Testis (tissue), 2 donors: ENCODE measurements at regions not wholly inside any gene's neighbourhood (a gene's known extent, or its start where the extent isn't known, plus 50 kb on each side); places are given as distances from the start of the nearest gene placed in this dataset.

Experiments used
- DNase-seq: peaks from one replicate; pipeline ENCODE4 v3.0.0-alpha.2; 2019
- H3K27ac ChIP-seq, 2 donors: fragments of 200-600 bp; sonication (generic); one replicate each; pipeline ENCODE4 v1.5.1; 2019
- H3K27me3 ChIP-seq: fragments of 200-600 bp; sonication (generic); one replicate; pipeline ENCODE4 v1.5.1; 2019
- H3K36me3 ChIP-seq: fragments of 200-600 bp; sonication (generic); one replicate; pipeline ENCODE4 v1.5.1; 2017; ENCODE audit warnings: low read depth; ENCODE audit errors: missing control alignments
- H3K4me1 ChIP-seq: fragments of 200-600 bp; sonication (generic); one replicate; pipeline ENCODE4 v1.5.1; 2019
- H3K4me3 ChIP-seq, 2 donors: fragments of 200-600 bp; sonication (generic); one replicate each; pipeline ENCODE4 v1.5.1; 2017 to 2019
- H3K9me3 ChIP-seq: fragments of 200-600 bp; sonication (generic); one replicate; pipeline ENCODE4 v1.5.1; 2017
- POLR2A ChIP-seq: fragments of 450-650 bp; IDR thresholded peaks from one replicate; pipeline ENCODE4 v1.6.1; 2017; ENCODE audit warnings: antibody characterized with exemption, mild to moderate bottlenecking, moderate library complexity
- WGBS, 2 donors: methylation state at CpG; one replicate each; pipeline ENCODE4 v1.1.5; 2018; 5-methylcytosine and 5-hydroxymethylcytosine counted together
- intact Hi-C: fragments of 100-400 bp; cut with DNase I; formaldehyde crosslinking; loops from one replicate; pipeline ENCODE4 v1.15.1; 2023; ENCODE audit warnings: low total_unique reads
- TF ChIP-seq, protein P1 (sequence below), 3 experiments: fragments of 450-650 bp in 2 of 3; fragments of 200-600 bp in 1 of 3; sonication (generic) in 1 of 3; IDR thresholded peaks; one replicate each; pipeline ENCODE4 v1.5.1; 2016 to 2019; ENCODE audit warnings: antibody characterized with exemption in 3 of 3, mild to moderate bottlenecking in 2 of 3, moderate library complexity in 1 of 3

DNA sequence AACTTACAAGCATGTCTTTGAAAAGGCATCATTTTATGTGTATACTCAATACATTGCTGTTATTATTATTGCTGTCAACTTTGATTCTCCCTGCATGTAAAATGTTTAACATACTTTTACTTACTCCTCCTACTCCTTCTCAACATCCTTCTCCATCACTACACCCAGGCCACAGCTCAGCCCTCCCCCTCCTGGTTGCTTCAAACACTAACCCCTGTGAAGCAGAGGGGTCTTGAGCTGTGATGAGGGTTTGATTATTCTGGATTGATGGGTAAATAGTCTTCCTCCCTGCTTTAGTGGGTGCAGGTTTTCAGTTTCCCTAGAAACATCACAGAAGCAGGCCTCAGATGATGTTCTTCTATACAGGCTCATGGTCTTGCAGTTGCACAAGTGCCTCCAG is 221.0 kb downstream of the OSR1 start:
- intact Hi-C loops: no loop called here
- no peak for TF ChIP-seq POLR2A
- TF ChIP-seq, protein P1, sequence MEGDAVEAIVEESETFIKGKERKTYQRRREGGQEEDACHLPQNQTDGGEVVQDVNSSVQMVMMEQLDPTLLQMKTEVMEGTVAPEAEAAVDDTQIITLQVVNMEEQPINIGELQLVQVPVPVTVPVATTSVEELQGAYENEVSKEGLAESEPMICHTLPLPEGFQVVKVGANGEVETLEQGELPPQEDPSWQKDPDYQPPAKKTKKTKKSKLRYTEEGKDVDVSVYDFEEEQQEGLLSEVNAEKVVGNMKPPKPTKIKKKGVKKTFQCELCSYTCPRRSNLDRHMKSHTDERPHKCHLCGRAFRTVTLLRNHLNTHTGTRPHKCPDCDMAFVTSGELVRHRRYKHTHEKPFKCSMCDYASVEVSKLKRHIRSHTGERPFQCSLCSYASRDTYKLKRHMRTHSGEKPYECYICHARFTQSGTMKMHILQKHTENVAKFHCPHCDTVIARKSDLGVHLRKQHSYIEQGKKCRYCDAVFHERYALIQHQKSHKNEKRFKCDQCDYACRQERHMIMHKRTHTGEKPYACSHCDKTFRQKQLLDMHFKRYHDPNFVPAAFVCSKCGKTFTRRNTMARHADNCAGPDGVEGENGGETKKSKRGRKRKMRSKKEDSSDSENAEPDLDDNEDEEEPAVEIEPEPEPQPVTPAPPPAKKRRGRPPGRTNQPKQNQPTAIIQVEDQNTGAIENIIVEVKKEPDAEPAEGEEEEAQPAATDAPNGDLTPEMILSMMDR (IDR thresholded peaks at IDR 0.05): no peak
- no peak overlapping the region for H3K4me3 ChIP-seq
- H3K27ac ChIP-seq: no peak overlapping the region
- DNase-seq: no peak
- no peaks in the 10 kb centered on the region for H3K4me1 ChIP-seq
- no peaks in the 10 kb centered on the region for H3K27me3 ChIP-seq
- H3K36me3 ChIP-seq: no peaks in the 10 kb centered on the region
- H3K9me3 ChIP-seq: no peaks in the 10 kb centered on the region

DNA sequence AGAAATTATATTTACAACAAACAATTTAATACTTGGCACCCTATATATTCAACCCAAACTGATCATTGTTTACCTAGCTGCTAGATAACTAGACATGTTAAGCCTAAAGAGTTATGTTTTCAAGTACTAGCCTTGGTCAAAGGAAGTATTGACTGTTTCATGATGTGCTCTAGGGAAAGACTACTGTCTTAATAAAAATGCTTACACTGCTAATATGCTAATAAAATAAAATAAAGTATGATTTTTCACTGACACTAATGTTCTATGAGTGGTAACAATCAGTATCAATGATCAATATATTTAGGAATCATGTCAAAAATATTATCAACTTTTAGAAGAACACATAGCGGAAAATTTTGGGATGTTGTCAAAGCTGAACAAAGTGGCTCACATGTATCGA is 225.5 kb downstream of the OSR1 start:
- H3K9me3 ChIP-seq: no peaks in the 10 kb centered on the region
- no peak for DNase-seq
- H3K4me3 ChIP-seq: no peak overlapping the region
- TF ChIP-seq POLR2A: no peak
- TF ChIP-seq, protein P1 (IDR thresholded peaks at IDR 0.05): no peak
- H3K27ac ChIP-seq: no peak overlapping the region
- 73 to 82% methylated on average over 2 of the region's 2 CpGs for WGBS, 2 donors
- no peaks in the 10 kb centered on the region for H3K27me3 ChIP-seq
- H3K36me3 ChIP-seq: no peaks in the 10 kb centered on the region
- no peaks in the 10 kb centered on the region for H3K4me1 ChIP-seq
- intact Hi-C loops: no loop called here

DNA sequence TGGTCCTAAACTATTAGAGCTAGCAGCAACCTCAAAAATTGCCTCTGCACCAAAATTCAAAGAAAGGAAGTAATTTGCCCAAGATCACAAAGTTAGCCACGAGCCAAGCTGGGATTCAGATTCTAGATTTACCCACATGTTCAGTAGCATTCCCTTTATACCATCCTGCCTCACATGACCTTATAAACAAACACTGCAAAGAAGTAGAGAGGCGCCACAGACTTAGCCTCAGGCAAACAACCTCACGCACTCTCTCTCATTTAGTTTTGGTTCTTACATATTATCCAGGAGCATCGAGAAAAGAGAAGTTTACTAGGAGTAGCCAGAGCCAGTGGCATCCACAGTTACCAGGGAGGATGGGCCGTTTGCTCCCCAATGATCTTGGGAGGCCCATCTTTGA is 226.6 kb downstream of the OSR1 start:
- H3K36me3 ChIP-seq: no peaks in the 10 kb centered on the region
- H3K4me1 ChIP-seq: peaks cover under 1% of the 10 kb centered on the region
- TF ChIP-seq, protein P1 (IDR thresholded peaks at IDR 0.05): no peak
- TF ChIP-seq POLR2A: no peak
- H3K27ac ChIP-seq: no peak overlapping the region
- 93 to 95% methylated on average over 5 of the region's 5 CpGs for WGBS, 2 donors
- H3K4me3 ChIP-seq: no peak overlapping the region
- intact Hi-C loops: no loop called here
- H3K27me3 ChIP-seq: no peaks in the 10 kb centered on the region
- no peak for DNase-seq
- no peaks in the 10 kb centered on the region for H3K9me3 ChIP-seq

DNA sequence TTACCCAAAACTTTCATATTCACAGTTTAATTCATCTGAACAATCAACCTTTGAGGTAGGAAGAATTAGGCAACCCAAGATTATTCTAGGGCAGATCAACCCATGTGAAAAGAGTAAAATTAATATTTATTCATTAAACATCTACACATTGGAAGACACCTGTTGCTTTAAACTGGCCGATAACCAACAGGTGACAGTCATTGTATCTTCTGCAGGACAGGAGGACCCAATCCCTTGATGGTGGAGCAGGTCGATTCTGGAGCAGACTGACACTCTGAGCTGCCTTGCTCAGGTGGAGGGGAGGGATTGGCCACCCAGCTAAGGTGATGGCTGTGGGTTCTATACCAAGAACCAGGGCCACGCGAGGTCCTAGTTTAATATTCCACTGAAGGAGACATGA is 230.3 kb downstream of the OSR1 start:
- Histone ChIP-seq H3K36me3 (no peaks in the 10 kb centered on the region), H3K27me3 (no peaks in the 10 kb centered on the region), H3K4me1 (peaks cover 11% of the 10 kb centered on the region), H3K9me3 (no peaks in the 10 kb centered on the region), H3K27ac (no peak overlapping the region), H3K4me3 (no peak overlapping the region)
- WGBS, 2 donors: 79 to 96% methylated on average over 4 of the region's 4 CpGs
- TF ChIP-seq, protein P1 (IDR thresholded peaks at IDR 0.05): no peak
- TF ChIP-seq POLR2A: no peak
- intact Hi-C loops: no loop called here
- no peak for DNase-seq

DNA sequence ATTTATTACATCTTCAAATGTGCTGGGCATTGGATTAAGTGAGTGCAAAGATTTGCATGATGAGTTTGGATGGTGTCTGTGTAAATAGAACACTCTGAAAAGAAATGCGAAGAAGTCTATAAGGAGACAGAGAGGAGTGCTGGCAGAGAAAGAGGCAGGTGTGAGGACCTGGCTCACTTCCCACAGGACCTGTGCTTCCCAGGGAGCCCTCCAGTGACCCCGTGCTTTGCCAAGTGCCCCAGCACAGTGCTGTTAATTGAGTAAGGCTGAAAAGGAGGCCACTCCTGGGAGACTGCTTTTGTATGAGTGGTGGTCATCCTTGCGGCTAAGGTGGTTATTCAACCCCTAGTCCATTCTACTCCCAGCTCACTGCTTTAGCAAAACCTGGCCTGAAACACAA is 230.8 kb downstream of the OSR1 start:
- DNase-seq: no peak
- no peaks in the 10 kb centered on the region for H3K36me3 ChIP-seq
- H3K27me3 ChIP-seq: no peaks in the 10 kb centered on the region
- no peak overlapping the region for H3K4me3 ChIP-seq
- H3K27ac ChIP-seq: no peak overlapping the region
- TF ChIP-seq, protein P1 (IDR thresholded peaks at IDR 0.05): no peak
- TF ChIP-seq POLR2A: no peak
- WGBS, 2 donors: 96 to 97% methylated on average over 3 of the region's 3 CpGs
- intact Hi-C loops: no loop called here
- no peaks in the 10 kb centered on the region for H3K9me3 ChIP-seq
- peaks cover 11% of the 10 kb centered on the region for H3K4me1 ChIP-seq
